ENCODE measurements at regions not wholly inside any gene's neighbourhood (a gene's known extent, or its start where the extent isn't known, plus 50 kb on each side); places are given as distances from the start of the nearest gene placed in this dataset.

- Histone ChIP-seq H3K27me3 (replicated peaks) (no peaks in the 10 kb centered on the region), H3K36me3 (replicated peaks) (no peaks in the 10 kb centered on the region), H3K4me3 (ENCODE audit: low read depth, low read length) (no peak overlapping the region), H3K27ac (no peak overlapping the region)
- in situ Hi-C loops (cut with HindIII; ENCODE audit: low pct_ligation_motif_present, low sequenced_read_pairs) = no loop called here
- TF ChIP-seq CTCF (IDR thresholded peaks at IDR 0.05; ENCODE audit: low read depth, low read length, missing control alignments) = no peak
- no peak for DNase-seq
Measured at GRCh38 chr14:44649061-44649460, 142.0 kb upstream of the FSCB start.

- TF ChIP-seq CTCF (IDR thresholded peaks at IDR 0.05; ENCODE audit: low read depth, low read length, missing control alignments) = no peak
- in situ Hi-C loops (cut with HindIII; ENCODE audit: low pct_ligation_motif_present, low sequenced_read_pairs) = no loop called here
- no peak for DNase-seq
Measured at GRCh38 chr14:44640416-44640815, 133.3 kb upstream of the FSCB start.

GRCh38 chr14:44639781-44640385 is 132.8 kb upstream of the FSCB start:
- no peak for TF ChIP-seq CTCF (IDR thresholded peaks at IDR 0.05; ENCODE audit: low read depth, low read length, missing control alignments)
- in situ Hi-C loops (cut with HindIII; ENCODE audit: low pct_ligation_motif_present, low sequenced_read_pairs) = no loop called here
- Histone ChIP-seq H3K4me3 (ENCODE audit: low read depth, low read length) (no peak overlapping the region), H3K27ac (no peak overlapping the region), H3K27me3 (replicated peaks) (no peaks in the 10 kb centered on the region), H3K36me3 (replicated peaks) (no peaks in the 10 kb centered on the region)
- no peak for DNase-seq

More at GRCh38 chr14:44640416-44640815, 133.3 kb upstream of the FSCB start:
- no peaks in the 10 kb centered on the region for H3K36me3 ChIP-seq (replicated peaks)
- no peak overlapping the region for H3K4me3 ChIP-seq (ENCODE audit: low read depth, low read length)
- no peak overlapping the region for H3K27ac ChIP-seq
- no peaks in the 10 kb centered on the region for H3K27me3 ChIP-seq (replicated peaks)

- no peak overlapping the region for H3K4me3 ChIP-seq (ENCODE audit: low read depth, low read length)
- no peak overlapping the region for H3K27ac ChIP-seq
- H3K36me3 ChIP-seq (replicated peaks) = no peaks in the 10 kb centered on the region
- H3K27me3 ChIP-seq (replicated peaks) = no peaks in the 10 kb centered on the region
- in situ Hi-C loops (cut with HindIII; ENCODE audit: low pct_ligation_motif_present, low sequenced_read_pairs) = no loop called here
- TF ChIP-seq CTCF (IDR thresholded peaks at IDR 0.05; ENCODE audit: low read depth, low read length, missing control alignments) = no peak
- no peak for DNase-seq
Measured at GRCh38 chr14:44634692-44635091, 127.6 kb upstream of the FSCB start.

GRCh38 chr14:44626423-44626822 is 119.3 kb upstream of the FSCB start:
- TF ChIP-seq CTCF (IDR thresholded peaks at IDR 0.05; ENCODE audit: low read depth, low read length, missing control alignments) = no peak
- no peaks in the 10 kb centered on the region for H3K27me3 ChIP-seq (replicated peaks)
- in situ Hi-C loops (cut with HindIII; ENCODE audit: low pct_ligation_motif_present, low sequenced_read_pairs) = no loop called here
- DNase-seq = no peak
- no peak overlapping the region for H3K27ac ChIP-seq
- H3K36me3 ChIP-seq (replicated peaks) = no peaks in the 10 kb centered on the region
- no peak overlapping the region for H3K4me3 ChIP-seq (ENCODE audit: low read depth, low read length)

- in situ Hi-C loops (cut with HindIII; ENCODE audit: low pct_ligation_motif_present, low sequenced_read_pairs) = no loop called here
Measured at GRCh38 chr14:44625098-44625497, 118.0 kb upstream of the FSCB start.

More at GRCh38 chr14:44625098-44625497, 118.0 kb upstream of the FSCB start:
- Histone ChIP-seq H3K4me3 (ENCODE audit: low read depth, low read length) (no peak overlapping the region), H3K27ac (no peak overlapping the region), H3K36me3 (replicated peaks) (no peaks in the 10 kb centered on the region), H3K27me3 (replicated peaks) (no peaks in the 10 kb centered on the region)
- DNase-seq = no peak
- TF ChIP-seq CTCF (IDR thresholded peaks at IDR 0.05; ENCODE audit: low read depth, low read length, missing control alignments) = no peak

Data from brain microvascular endothelial cell (primary cell).